HUES48 (cell line): ENCODE measurements at regions not wholly inside any gene's neighbourhood (a gene's known extent, or its start where the extent isn't known, plus 50 kb on each side); places are given as distances from the start of the nearest gene placed in this dataset.

Experiments used
- H3K27ac ChIP-seq: one replicate; pipeline ENCODE4 v1.7.0; 2013; ENCODE audit warnings: low read depth, low read length, inconsistent platforms
- H3K27me3 ChIP-seq: 2 replicates; pipeline ENCODE4 v1.6.1; 2013; ENCODE audit warnings: mild to moderate bottlenecking, low read length; ENCODE audit not compliant: control insufficient read depth, insufficient read depth
- H3K36me3 ChIP-seq: 2 replicates; pipeline ENCODE4 v1.6.1; 2013; ENCODE audit warnings: low read length; ENCODE audit not compliant: control insufficient read depth, insufficient read depth
- H3K4me1 ChIP-seq: 2 replicates; pipeline ENCODE4 v1.6.1; 2013; ENCODE audit warnings: mild to moderate bottlenecking, low read length; ENCODE audit not compliant: control insufficient read depth, insufficient read depth
- H3K4me3 ChIP-seq: 2 replicates; pipeline ENCODE4 v1.5.1; 2013; ENCODE audit warnings: mild to moderate bottlenecking, low read depth, low read length
- H3K9ac ChIP-seq: 2 replicates; pipeline ENCODE4 v1.6.1; 2013; ENCODE audit warnings: mild to moderate bottlenecking, low read depth, low read length, moderate library complexity
- H3K9me3 ChIP-seq: 2 replicates; pipeline ENCODE4 v1.6.1; 2013; ENCODE audit warnings: low read length; ENCODE audit not compliant: control insufficient read depth, insufficient read depth

GRCh38 chr14:101247842-101248725 is 313.2 kb upstream of the DIO3 start:
- H3K27ac ChIP-seq, result no peak overlapping the region
- no peaks in the 10 kb centered on the region for H3K36me3 ChIP-seq
- H3K4me3 ChIP-seq, result no peak overlapping the region
- no peaks in the 10 kb centered on the region for H3K9me3 ChIP-seq
- H3K27me3 ChIP-seq, result no peaks in the 10 kb centered on the region
- no peaks in the 10 kb centered on the region for H3K4me1 ChIP-seq
- H3K9ac ChIP-seq, result no peak overlapping the region

GRCh38 chr14:101248840-101249675 is 312.2 kb upstream of the DIO3 start:
- no peaks in the 10 kb centered on the region for H3K27me3 ChIP-seq
- H3K4me3 ChIP-seq, result no peak overlapping the region
- no peaks in the 10 kb centered on the region for H3K9me3 ChIP-seq
- H3K36me3 ChIP-seq, result no peaks in the 10 kb centered on the region
- no peak overlapping the region for H3K9ac ChIP-seq
- no peak overlapping the region for H3K27ac ChIP-seq
- no peaks in the 10 kb centered on the region for H3K4me1 ChIP-seq

- no peak overlapping the region for H3K27ac ChIP-seq
- H3K4me3 ChIP-seq, result no peak overlapping the region
- H3K9ac ChIP-seq, result no peak overlapping the region
- H3K4me1 ChIP-seq, result no peaks in the 10 kb centered on the region
- no peaks in the 10 kb centered on the region for H3K27me3 ChIP-seq
- H3K36me3 ChIP-seq, result no peaks in the 10 kb centered on the region
- no peaks in the 10 kb centered on the region for H3K9me3 ChIP-seq
Observed at GRCh38 chr14:101249676-101250036, 311.6 kb upstream of the DIO3 start.

GRCh38 chr14:101250336-101250947 is 310.9 kb upstream of the DIO3 start:
- H3K27me3 ChIP-seq, result no peaks in the 10 kb centered on the region
- H3K9me3 ChIP-seq, result no peaks in the 10 kb centered on the region
- H3K4me3 ChIP-seq, result no peak overlapping the region
- H3K27ac ChIP-seq, result no peak overlapping the region
- no peaks in the 10 kb centered on the region for H3K4me1 ChIP-seq
- no peak overlapping the region for H3K9ac ChIP-seq
- H3K36me3 ChIP-seq, result no peaks in the 10 kb centered on the region

GRCh38 chr14:101250948-101251811 is 310.1 kb upstream of the DIO3 start:
- Histone ChIP-seq H3K4me3 (no peak overlapping the region), H3K9me3 (no peaks in the 10 kb centered on the region), H3K27ac (no peak overlapping the region), H3K4me1 (no peaks in the 10 kb centered on the region), H3K27me3 (no peaks in the 10 kb centered on the region), H3K9ac (no peak overlapping the region), H3K36me3 (no peaks in the 10 kb centered on the region)

- Histone ChIP-seq H3K36me3 (no peaks in the 10 kb centered on the region), H3K27me3 (no peaks in the 10 kb centered on the region), H3K9ac (no peak overlapping the region), H3K4me1 (no peaks in the 10 kb centered on the region), H3K4me3 (no peak overlapping the region), H3K27ac (no peak overlapping the region), H3K9me3 (no peaks in the 10 kb centered on the region)
Observed at GRCh38 chr14:101251812-101252442, 309.4 kb upstream of the DIO3 start.

- Histone ChIP-seq H3K4me3 (no peak overlapping the region), H3K4me1 (no peaks in the 10 kb centered on the region), H3K9me3 (no peaks in the 10 kb centered on the region), H3K36me3 (no peaks in the 10 kb centered on the region), H3K27me3 (no peaks in the 10 kb centered on the region), H3K9ac (no peak overlapping the region), H3K27ac (no peak overlapping the region)
Observed at GRCh38 chr14:101252443-101253214, 308.7 kb upstream of the DIO3 start.

- H3K27me3 ChIP-seq, result no peaks in the 10 kb centered on the region
- no peak overlapping the region for H3K4me3 ChIP-seq
- H3K36me3 ChIP-seq, result no peaks in the 10 kb centered on the region
- no peaks in the 10 kb centered on the region for H3K4me1 ChIP-seq
- no peak overlapping the region for H3K27ac ChIP-seq
- no peaks in the 10 kb centered on the region for H3K9me3 ChIP-seq
- no peak overlapping the region for H3K9ac ChIP-seq
Observed at GRCh38 chr14:101253948-101254347, 307.3 kb upstream of the DIO3 start.

GRCh38 chr14:101254805-101255764 is 306.2 kb upstream of the DIO3 start:
- no peaks in the 10 kb centered on the region for H3K36me3 ChIP-seq
- H3K27me3 ChIP-seq, result no peaks in the 10 kb centered on the region; the same call in 1 of the 2 replicates
- H3K9me3 ChIP-seq, result no peaks in the 10 kb centered on the region
- no peak overlapping the region for H3K27ac ChIP-seq
- no peaks in the 10 kb centered on the region for H3K4me1 ChIP-seq
- H3K4me3 ChIP-seq, result no peak overlapping the region
- no peak overlapping the region for H3K9ac ChIP-seq
